Neural progenitor cell (in vitro differentiated cells): ENCODE measurements at regions not wholly inside any gene's neighbourhood (a gene's known extent, or its start where the extent isn't known, plus 50 kb on each side); places are given as distances from the start of the nearest gene placed in this dataset.

Source experiments
- EZH2 ChIP-seq: fragments of 200-600 bp; sonication (generic); IDR thresholded peaks from 2 replicates; pipeline ENCODE4 v1.6.1; 2017; ENCODE audit warnings: antibody characterized with exemption, mild to moderate bottlenecking, moderate library complexity
- EZH2phosphoT487 ChIP-seq: fragments of 200-600 bp; sonication (generic); IDR thresholded peaks from 2 replicates; pipeline ENCODE4 v1.6.1; 2017; ENCODE audit warnings: antibody characterized with exemption

GRCh38 chr7:55288070-55288824 is 76.9 kb upstream of the LANCL2 start:
- TF ChIP-seq EZH2 (no peak), EZH2phosphoT487 (no peak)
